ENCODE measurements at regions not wholly inside any gene's neighbourhood (a gene's known extent, or its start where the extent isn't known, plus 50 kb on each side); places are given as distances from the start of the nearest gene placed in this dataset.

DNA sequence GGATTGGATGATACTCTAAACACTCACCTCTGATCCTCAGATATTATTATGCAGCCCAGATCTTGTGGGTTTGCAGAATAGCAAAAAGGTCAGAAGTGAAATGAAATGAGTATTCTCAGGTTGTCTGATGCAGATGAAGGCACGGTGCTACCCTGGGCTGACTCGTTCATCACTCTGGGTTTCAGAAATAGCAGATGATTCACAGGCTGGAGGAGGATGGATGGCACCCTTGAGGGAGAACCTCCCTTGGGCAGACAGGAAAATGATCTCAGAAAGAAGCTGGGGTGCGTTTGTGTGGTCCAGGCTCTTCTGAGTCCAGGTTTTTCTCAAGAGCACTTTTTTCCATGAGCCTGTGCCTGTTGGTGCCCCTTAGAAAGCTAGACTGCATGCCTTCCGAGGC lies 515.8 kb upstream of the MKI67 start:
- no peak overlapping the region for H3K4me3 ChIP-seq (ENCODE audit: low read length)
- no peak overlapping the region for H3K4me2 ChIP-seq (ENCODE audit: low read length)
- no peaks in the 10 kb centered on the region for H3F3A ChIP-seq (ENCODE audit: insufficient read depth, low read length, poor library complexity, severe bottlenecking)
- no peak overlapping the region for H2AFZ ChIP-seq (ENCODE audit: low read depth, low read length)
- H3K27me3 ChIP-seq (ENCODE audit: insufficient read depth, low read depth, low read length), result no peaks in the 10 kb centered on the region
- H3K9me3 ChIP-seq (ENCODE audit: low read length), result no peaks in the 10 kb centered on the region
- H3K79me2 ChIP-seq (replicated peaks; ENCODE audit: insufficient read depth, low read length), result no peaks in the 10 kb centered on the region
- no peaks in the 10 kb centered on the region for H3K9me2 ChIP-seq (ENCODE audit: insufficient read depth, low read length)
- no peak overlapping the region for H3K9ac ChIP-seq (ENCODE audit: low read length)
- TF ChIP-seq, protein P1, sequence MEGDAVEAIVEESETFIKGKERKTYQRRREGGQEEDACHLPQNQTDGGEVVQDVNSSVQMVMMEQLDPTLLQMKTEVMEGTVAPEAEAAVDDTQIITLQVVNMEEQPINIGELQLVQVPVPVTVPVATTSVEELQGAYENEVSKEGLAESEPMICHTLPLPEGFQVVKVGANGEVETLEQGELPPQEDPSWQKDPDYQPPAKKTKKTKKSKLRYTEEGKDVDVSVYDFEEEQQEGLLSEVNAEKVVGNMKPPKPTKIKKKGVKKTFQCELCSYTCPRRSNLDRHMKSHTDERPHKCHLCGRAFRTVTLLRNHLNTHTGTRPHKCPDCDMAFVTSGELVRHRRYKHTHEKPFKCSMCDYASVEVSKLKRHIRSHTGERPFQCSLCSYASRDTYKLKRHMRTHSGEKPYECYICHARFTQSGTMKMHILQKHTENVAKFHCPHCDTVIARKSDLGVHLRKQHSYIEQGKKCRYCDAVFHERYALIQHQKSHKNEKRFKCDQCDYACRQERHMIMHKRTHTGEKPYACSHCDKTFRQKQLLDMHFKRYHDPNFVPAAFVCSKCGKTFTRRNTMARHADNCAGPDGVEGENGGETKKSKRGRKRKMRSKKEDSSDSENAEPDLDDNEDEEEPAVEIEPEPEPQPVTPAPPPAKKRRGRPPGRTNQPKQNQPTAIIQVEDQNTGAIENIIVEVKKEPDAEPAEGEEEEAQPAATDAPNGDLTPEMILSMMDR (IDR thresholded peaks at IDR 0.05; ENCODE audit: poor library complexity, severe bottlenecking), result no peak
- TF ChIP-seq EZH2 (IDR thresholded peaks at IDR 0.05; ENCODE audit: borderline replicate concordance, insufficient read depth, low read length, poor library complexity, severe bottlenecking) (no peak), MXI1 (conservative IDR thresholded peaks at IDR 0.05; ENCODE audit: poor library complexity, severe bottlenecking) (no peak), RAD21 (conservative IDR thresholded peaks at IDR 0.05) (no peak), EP300 (conservative IDR thresholded peaks at IDR 0.05; ENCODE audit: poor library complexity, severe bottlenecking) (no peak), SMC3 (conservative IDR thresholded peaks at IDR 0.05; ENCODE audit: poor library complexity) (no peak), POLR2AphosphoS5 (IDR thresholded peaks at IDR 0.05) (no peak), TAF1 (IDR thresholded peaks at IDR 0.05; ENCODE audit: low read depth) (no peak)
- TF ChIP-seq, protein P2, sequence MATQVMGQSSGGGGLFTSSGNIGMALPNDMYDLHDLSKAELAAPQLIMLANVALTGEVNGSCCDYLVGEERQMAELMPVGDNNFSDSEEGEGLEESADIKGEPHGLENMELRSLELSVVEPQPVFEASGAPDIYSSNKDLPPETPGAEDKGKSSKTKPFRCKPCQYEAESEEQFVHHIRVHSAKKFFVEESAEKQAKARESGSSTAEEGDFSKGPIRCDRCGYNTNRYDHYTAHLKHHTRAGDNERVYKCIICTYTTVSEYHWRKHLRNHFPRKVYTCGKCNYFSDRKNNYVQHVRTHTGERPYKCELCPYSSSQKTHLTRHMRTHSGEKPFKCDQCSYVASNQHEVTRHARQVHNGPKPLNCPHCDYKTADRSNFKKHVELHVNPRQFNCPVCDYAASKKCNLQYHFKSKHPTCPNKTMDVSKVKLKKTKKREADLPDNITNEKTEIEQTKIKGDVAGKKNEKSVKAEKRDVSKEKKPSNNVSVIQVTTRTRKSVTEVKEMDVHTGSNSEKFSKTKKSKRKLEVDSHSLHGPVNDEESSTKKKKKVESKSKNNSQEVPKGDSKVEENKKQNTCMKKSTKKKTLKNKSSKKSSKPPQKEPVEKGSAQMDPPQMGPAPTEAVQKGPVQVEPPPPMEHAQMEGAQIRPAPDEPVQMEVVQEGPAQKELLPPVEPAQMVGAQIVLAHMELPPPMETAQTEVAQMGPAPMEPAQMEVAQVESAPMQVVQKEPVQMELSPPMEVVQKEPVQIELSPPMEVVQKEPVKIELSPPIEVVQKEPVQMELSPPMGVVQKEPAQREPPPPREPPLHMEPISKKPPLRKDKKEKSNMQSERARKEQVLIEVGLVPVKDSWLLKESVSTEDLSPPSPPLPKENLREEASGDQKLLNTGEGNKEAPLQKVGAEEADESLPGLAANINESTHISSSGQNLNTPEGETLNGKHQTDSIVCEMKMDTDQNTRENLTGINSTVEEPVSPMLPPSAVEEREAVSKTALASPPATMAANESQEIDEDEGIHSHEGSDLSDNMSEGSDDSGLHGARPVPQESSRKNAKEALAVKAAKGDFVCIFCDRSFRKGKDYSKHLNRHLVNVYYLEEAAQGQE (IDR thresholded peaks at IDR 0.05; ENCODE audit: borderline replicate concordance), result no peak
- H3K27ac ChIP-seq (ENCODE audit: low read length), result no peak overlapping the region
- H3K36me3 ChIP-seq (ENCODE audit: insufficient read depth, low read length), result no peaks in the 10 kb centered on the region
- H4K20me1 ChIP-seq (ENCODE audit: insufficient read depth), result no peaks in the 10 kb centered on the region

DNA sequence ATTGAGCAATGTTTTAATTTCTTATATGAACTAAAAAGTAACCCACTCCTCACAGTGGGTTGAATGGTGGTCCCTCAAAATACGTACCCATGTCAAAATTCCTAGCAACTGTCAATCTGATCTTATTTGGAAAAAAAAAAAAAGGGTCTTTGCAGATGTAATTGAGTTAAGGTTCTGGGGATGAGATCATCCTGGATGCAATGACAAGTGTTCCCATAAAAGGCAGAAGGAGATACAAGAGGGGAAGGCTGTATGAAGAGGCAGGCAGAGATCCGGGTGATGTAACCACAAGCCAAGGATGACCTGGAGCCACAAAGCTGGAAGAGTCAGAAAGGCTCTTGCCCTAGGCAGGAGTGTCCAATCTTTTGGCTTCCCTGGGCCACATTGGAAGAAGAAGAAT lies 516.3 kb upstream of the MKI67 start:
- Histone ChIP-seq H3K9me3 (ENCODE audit: low read length) (no peaks in the 10 kb centered on the region), H3K79me2 (replicated peaks; ENCODE audit: insufficient read depth, low read length) (no peaks in the 10 kb centered on the region), H3K9me2 (ENCODE audit: insufficient read depth, low read length) (no peaks in the 10 kb centered on the region), H3F3A (ENCODE audit: insufficient read depth, low read length, poor library complexity, severe bottlenecking) (no peaks in the 10 kb centered on the region), H3K27me3 (ENCODE audit: insufficient read depth, low read depth, low read length) (no peaks in the 10 kb centered on the region), H2AFZ (ENCODE audit: low read depth, low read length) (no peak overlapping the region), H3K36me3 (ENCODE audit: insufficient read depth, low read length) (no peaks in the 10 kb centered on the region), H3K4me3 (ENCODE audit: low read length) (no peak overlapping the region), H4K20me1 (ENCODE audit: insufficient read depth) (no peaks in the 10 kb centered on the region), H3K27ac (ENCODE audit: low read length) (no peak overlapping the region), H3K9ac (ENCODE audit: low read length) (no peak overlapping the region), H3K4me2 (ENCODE audit: low read length) (no peak overlapping the region)
- no peak for TF ChIP-seq SMC3 (conservative IDR thresholded peaks at IDR 0.05; ENCODE audit: poor library complexity)
- no peak for TF ChIP-seq TAF1 (IDR thresholded peaks at IDR 0.05; ENCODE audit: low read depth)
- no peak for TF ChIP-seq POLR2AphosphoS5 (IDR thresholded peaks at IDR 0.05)
- no peak for TF ChIP-seq EP300 (conservative IDR thresholded peaks at IDR 0.05; ENCODE audit: poor library complexity, severe bottlenecking)
- TF ChIP-seq, protein P1 (IDR thresholded peaks at IDR 0.05; ENCODE audit: poor library complexity, severe bottlenecking), result no peak
- TF ChIP-seq RAD21 (conservative IDR thresholded peaks at IDR 0.05), result no peak
- no peak for TF ChIP-seq MXI1 (conservative IDR thresholded peaks at IDR 0.05; ENCODE audit: poor library complexity, severe bottlenecking)
